PC-3 (cell line): ENCODE measurements at regions not wholly inside any gene's neighbourhood (a gene's known extent, or its start where the extent isn't known, plus 50 kb on each side); places are given as distances from the start of the nearest gene placed in this dataset.

Source experiments
- ATAC-seq: fragments of 200-7000 bp; cut with Tn5 transposase; 2 replicates; pipeline ENCODE4 v1.9.1; 2020; ENCODE audit warnings: mild to moderate bottlenecking, moderate library complexity
- BruUV-seq: library from RNA; stranded (reverse); fragments of 400-500 nt; replicated peaks from 2 replicates; lab custom pipeline; 2021; lab: Mats Ljungman, UMichigan
- CTCF ChIA-PET: fragments of 300-600 bp; sonication (Branson Sonifier 250); formaldehyde crosslinking; loops from one replicate; lab custom pipeline; 2022; ENCODE audit warnings: antibody characterized with exemption; lab: Charles Lee
- POLR2A ChIA-PET: fragments of 300-600 bp; sonication (Branson Sonifier 250); formaldehyde crosslinking; loops from one replicate; lab custom pipeline; 2022; ENCODE audit warnings: antibody characterized with exemption; ENCODE audit not compliant: unreplicated experiment; lab: Charles Lee
- DNase-seq: peaks from one replicate; pipeline ENCODE4 v3.0.0-alpha.2; 2015
- H2AFZ ChIP-seq: fragments of 300-600 bp; sonication (generic); 2 replicates; pipeline ENCODE4 v1.6.0; 2016; ENCODE audit warnings: antibody characterized with exemption, low read length
- H3F3A ChIP-seq: fragments of 300-600 bp; sonication (generic); one replicate; pipeline ENCODE4 v1.6.0; 2017; ENCODE audit warnings: antibody characterized with exemption, low read length, control low read depth, mild to moderate bottlenecking; ENCODE audit not compliant: unreplicated experiment
- H3K27ac ChIP-seq: fragments of 300-600 bp; sonication (generic); 2 replicates; pipeline ENCODE4 v1.5.1; 2016; ENCODE audit warnings: mild to moderate bottlenecking, low read length
- H3K27me3 ChIP-seq: fragments of 300-600 bp; sonication (generic); 2 replicates; pipeline ENCODE4 v1.6.1; 2016; ENCODE audit warnings: low read length, mixed read lengths
- H3K36me3 ChIP-seq: fragments of 300-600 bp; sonication (generic); 2 replicates; pipeline ENCODE4 v1.6.1; 2016; ENCODE audit warnings: low read depth, mixed run types, low read length, mixed read lengths
- H3K4me1 ChIP-seq: fragments of 300-600 bp; sonication (generic); 2 replicates; pipeline ENCODE4 v1.5.1; 2016; ENCODE audit warnings: low read length; ENCODE audit not compliant: insufficient read depth
- H3K4me2 ChIP-seq: fragments of 300-600 bp; sonication (generic); 2 replicates; pipeline ENCODE4 v1.6.0; 2016; ENCODE audit warnings: low read length
- H3K4me3 ChIP-seq: fragments of 300-600 bp; sonication (generic); 2 replicates; pipeline ENCODE4 v1.5.1; 2016; ENCODE audit warnings: mild to moderate bottlenecking, low read length, mixed read lengths
- H3K79me2 ChIP-seq: fragments of 300-600 bp; sonication (generic); 2 replicates; pipeline ENCODE4 v1.6.1; 2017; ENCODE audit warnings: low read length, mixed read lengths
- H3K9ac ChIP-seq: fragments of 300-600 bp; sonication (generic); 2 replicates; pipeline ENCODE4 v1.6.0; 2016; ENCODE audit warnings: mild to moderate bottlenecking, low read length
- H3K9me2 ChIP-seq: fragments of 300-600 bp; sonication (generic); replicated peaks from 2 replicates; pipeline ENCODE4 v1.6.1; 2016; ENCODE audit warnings: mixed run types, low read length, mixed read lengths
- H3K9me3 ChIP-seq: fragments of 300-600 bp; sonication (generic); 2 replicates; pipeline ENCODE4 v1.6.1; 2016; ENCODE audit warnings: low read length, mixed read lengths
- H4K20me1 ChIP-seq: fragments of 300-600 bp; sonication (generic); 2 replicates; pipeline ENCODE4 v1.6.1; 2016; ENCODE audit warnings: low read length, mixed read lengths
- EZH2 ChIP-seq: fragments of 300-600 bp; sonication (generic); IDR thresholded peaks from one replicate; pipeline ENCODE4 v1.6.1; 2017; ENCODE audit warnings: antibody characterized with exemption, mild to moderate bottlenecking, low read length; ENCODE audit not compliant: unreplicated experiment
- EZH2phosphoT487 ChIP-seq: fragments of 300-600 bp; sonication (generic); IDR thresholded peaks from 2 replicates; pipeline ENCODE4 v1.6.1; 2018; ENCODE audit warnings: mild to moderate bottlenecking, antibody characterized with exemption, low read length, borderline replicate concordance
- intact Hi-C: fragments of 100-400 bp; cut with micrococcal nuclease; formaldehyde crosslinking; loops from 2 replicates; pipeline ENCODE4 v1.9.0; 2023
- TF ChIP-seq, protein P1 (sequence below): fragments of 300-600 bp; sonication (generic); conservative IDR thresholded peaks from 2 replicates; pipeline ENCODE4 v1.5.1; 2017; ENCODE audit warnings: antibody characterized with exemption, low read depth, mild to moderate bottlenecking, low read length

DNA sequence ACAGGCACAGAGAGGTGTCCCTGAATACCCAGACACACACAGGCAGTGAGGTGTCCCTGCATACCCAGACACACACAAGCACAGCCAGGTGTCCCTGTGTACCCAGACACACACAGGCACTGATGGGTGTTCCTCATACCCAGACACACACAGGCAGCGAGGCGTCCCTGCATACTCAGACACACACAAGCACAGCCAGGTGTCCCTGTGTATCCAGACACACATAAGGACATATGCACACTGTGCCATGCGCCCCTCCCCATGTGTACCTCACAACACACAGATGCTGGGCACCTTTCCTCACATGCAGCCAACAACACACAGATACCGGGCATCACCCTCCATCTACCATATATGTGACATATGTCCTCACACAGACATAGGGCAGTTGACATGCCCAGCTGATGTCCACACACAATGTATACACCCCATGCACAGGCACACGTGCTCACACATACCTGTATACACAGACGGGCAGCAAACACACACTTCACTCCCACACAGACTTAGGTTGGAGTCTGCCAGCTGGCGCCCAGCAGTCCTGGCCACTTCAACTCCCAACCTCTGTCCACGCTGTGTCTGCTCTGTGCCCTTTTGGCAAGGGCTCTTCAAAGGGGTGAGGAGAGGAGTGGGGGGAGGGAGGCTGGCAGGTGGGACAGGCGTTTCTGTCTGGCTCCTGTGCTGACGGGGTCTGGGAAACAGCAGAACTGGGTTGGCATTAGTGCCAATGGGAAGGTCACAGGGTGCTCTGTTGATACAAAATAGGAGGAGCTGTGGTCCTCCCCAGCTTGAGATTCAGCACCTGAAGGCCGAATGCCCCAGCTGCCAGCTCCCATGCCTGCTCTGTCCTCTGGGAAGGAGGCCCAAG, 69.4 kb upstream of the ALX4 start:
- ATAC-seq: no peak
- CTCF ChIA-PET: no interaction called here
- no peak overlapping the region for H3K9ac ChIP-seq

DNA sequence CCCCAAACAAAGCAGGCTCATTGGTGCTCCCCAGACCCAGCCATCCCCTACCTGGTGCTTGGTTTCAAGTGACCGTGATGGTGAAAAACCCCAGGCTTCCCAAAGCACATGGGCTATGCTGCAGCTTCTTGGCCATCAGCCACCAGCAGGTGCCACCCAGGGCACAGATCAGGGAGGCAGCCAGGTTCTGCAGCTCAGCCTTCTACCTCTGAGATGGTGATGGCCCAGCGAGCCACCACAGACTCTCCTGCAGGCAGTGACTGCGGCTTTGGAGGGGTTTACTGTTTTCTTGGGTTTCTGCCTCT, 70.0 kb upstream of the ALX4 start:
- Histone ChIP-seq H3K36me3 (no peaks in the 10 kb centered on the region), H3K4me3 (no peak overlapping the region), H3K27ac (no peak overlapping the region), H3K4me1 (no peaks in the 10 kb centered on the region), H4K20me1 (no peaks in the 10 kb centered on the region), H3K27me3 (peaks cover 34% of the 10 kb centered on the region), H3K9me3 (no peaks in the 10 kb centered on the region), H3K4me2 (no peak overlapping the region), H2AFZ (no peak overlapping the region), H3K79me2 (no peaks in the 10 kb centered on the region), H3F3A (no peaks in the 10 kb centered on the region), H3K9me2 (no peaks in the 10 kb centered on the region), H3K9ac (no peak overlapping the region)
- ATAC-seq: no peak
- no TSS peak for BruUV-seq
- ChIA-PET CTCF (no interaction called here), POLR2A (no interaction called here)
- no peak for DNase-seq
- TF ChIP-seq, protein P1, sequence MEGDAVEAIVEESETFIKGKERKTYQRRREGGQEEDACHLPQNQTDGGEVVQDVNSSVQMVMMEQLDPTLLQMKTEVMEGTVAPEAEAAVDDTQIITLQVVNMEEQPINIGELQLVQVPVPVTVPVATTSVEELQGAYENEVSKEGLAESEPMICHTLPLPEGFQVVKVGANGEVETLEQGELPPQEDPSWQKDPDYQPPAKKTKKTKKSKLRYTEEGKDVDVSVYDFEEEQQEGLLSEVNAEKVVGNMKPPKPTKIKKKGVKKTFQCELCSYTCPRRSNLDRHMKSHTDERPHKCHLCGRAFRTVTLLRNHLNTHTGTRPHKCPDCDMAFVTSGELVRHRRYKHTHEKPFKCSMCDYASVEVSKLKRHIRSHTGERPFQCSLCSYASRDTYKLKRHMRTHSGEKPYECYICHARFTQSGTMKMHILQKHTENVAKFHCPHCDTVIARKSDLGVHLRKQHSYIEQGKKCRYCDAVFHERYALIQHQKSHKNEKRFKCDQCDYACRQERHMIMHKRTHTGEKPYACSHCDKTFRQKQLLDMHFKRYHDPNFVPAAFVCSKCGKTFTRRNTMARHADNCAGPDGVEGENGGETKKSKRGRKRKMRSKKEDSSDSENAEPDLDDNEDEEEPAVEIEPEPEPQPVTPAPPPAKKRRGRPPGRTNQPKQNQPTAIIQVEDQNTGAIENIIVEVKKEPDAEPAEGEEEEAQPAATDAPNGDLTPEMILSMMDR: no peak
- TF ChIP-seq EZH2 (no peak), EZH2phosphoT487 (no peak)
- intact Hi-C loops: no loop called here

More for the DNA sequence above, 69.4 kb upstream of the ALX4 start:
- Histone ChIP-seq H4K20me1 (no peaks in the 10 kb centered on the region), H2AFZ (no peak overlapping the region), H3K79me2 (no peaks in the 10 kb centered on the region), H3K27me3 (peaks cover 32% of the 10 kb centered on the region), H3K4me3 (no peak overlapping the region), H3K4me1 (no peaks in the 10 kb centered on the region), H3K9me2 (no peaks in the 10 kb centered on the region), H3F3A (no peaks in the 10 kb centered on the region), H3K4me2 (no peak overlapping the region), H3K36me3 (no peaks in the 10 kb centered on the region), H3K27ac (no peak overlapping the region), H3K9me3 (no peaks in the 10 kb centered on the region)
- POLR2A ChIA-PET: no interaction called here
- no TSS peak for BruUV-seq
- no peak for DNase-seq
- TF ChIP-seq EZH2: no peak
- TF ChIP-seq EZH2phosphoT487: no peak
- TF ChIP-seq, protein P1: no peak
- intact Hi-C loops: no loop called here

DNA sequence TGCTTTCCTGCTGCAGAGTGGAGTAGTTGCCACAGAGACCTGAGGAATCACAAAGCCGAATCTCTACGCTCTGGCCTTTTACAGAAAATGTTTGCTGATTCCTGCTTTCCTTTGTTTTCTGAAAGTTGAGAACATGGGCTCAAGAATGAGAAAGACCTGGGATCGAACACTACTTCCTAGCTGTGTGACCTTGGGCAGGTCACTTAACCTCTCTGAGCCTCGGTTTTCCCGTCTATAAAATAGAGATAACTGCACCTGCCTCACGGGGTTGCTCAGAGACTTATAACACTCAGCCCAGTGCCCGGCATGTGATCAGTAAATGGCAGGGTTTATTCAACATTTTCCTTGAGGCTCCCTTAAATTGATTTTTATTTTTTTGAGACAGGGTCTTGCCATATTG, 70.9 kb upstream of the ALX4 start:
- Histone ChIP-seq H3K79me2 (no peaks in the 10 kb centered on the region), H3K27me3 (peaks cover 35% of the 10 kb centered on the region), H3K4me2 (no peak overlapping the region), H2AFZ (no peak overlapping the region), H3K4me1 (no peaks in the 10 kb centered on the region), H3K9me3 (no peaks in the 10 kb centered on the region), H3K9ac (no peak overlapping the region), H3F3A (no peaks in the 10 kb centered on the region), H4K20me1 (no peaks in the 10 kb centered on the region), H3K4me3 (no peak overlapping the region), H3K27ac (no peak overlapping the region), H3K36me3 (no peaks in the 10 kb centered on the region), H3K9me2 (no peaks in the 10 kb centered on the region)
- DNase-seq (no peak), ATAC-seq (no peak)
- intact Hi-C loops: no loop called here
- POLR2A ChIA-PET: no interaction called here
- TF ChIP-seq EZH2phosphoT487 (no peak), EZH2 (no peak)
- TF ChIP-seq, protein P1: no peak
- CTCF ChIA-PET: no interaction called here
- no TSS peak for BruUV-seq
